NCI-H1105 (cell line): ENCODE measurements at regions not wholly inside any gene's neighbourhood (a gene's known extent, or its start where the extent isn't known, plus 50 kb on each side); places are given as distances from the start of the nearest gene placed in this dataset.

Experiments used
- DNase-seq: peaks from one replicate; lab custom pipeline; 2025; lab: John Stamatoyannopoulos, UW

GRCh38 chr20:52727740-52728456 lies 244.3 kb upstream of the TSHZ2 start:
- DNase-seq: no peak

GRCh38 chr20:52724541-52724940 lies 247.6 kb upstream of the TSHZ2 start:
- no peak for DNase-seq

GRCh38 chr20:52722926-52723688 lies 249.1 kb upstream of the TSHZ2 start:
- DNase-seq: no peak

GRCh38 chr20:52708137-52708536 lies 264.0 kb upstream of the TSHZ2 start:
- DNase-seq: no peak

- DNase-seq: no peak
Observed at GRCh38 chr20:52704553-52704952, 267.6 kb upstream of the TSHZ2 start.

GRCh38 chr20:52688345-52688744 lies 283.8 kb upstream of the TSHZ2 start:
- DNase-seq: no peak

GRCh38 chr20:52684905-52685304 lies 287.3 kb upstream of the TSHZ2 start:
- no peak for DNase-seq

GRCh38 chr20:52684176-52684575 lies 288.0 kb upstream of the TSHZ2 start:
- DNase-seq: no peak

GRCh38 chr20:52683761-52684160 lies 288.4 kb upstream of the TSHZ2 start:
- DNase-seq: peak; percentile 18

- no peak for DNase-seq
Observed at GRCh38 chr20:52682237-52682636, 289.9 kb upstream of the TSHZ2 start.

GRCh38 chr20:52681288-52681687 lies 290.9 kb upstream of the TSHZ2 start:
- no peak for DNase-seq

GRCh38 chr20:52677216-52677615 lies 294.9 kb upstream of the TSHZ2 start:
- no peak for DNase-seq

GRCh38 chr20:52676283-52676995 lies 295.7 kb upstream of the TSHZ2 start:
- DNase-seq: no peak

GRCh38 chr20:52675375-52675774 lies 296.8 kb upstream of the TSHZ2 start:
- no peak for DNase-seq

GRCh38 chr20:52668626-52669025 lies 303.5 kb upstream of the TSHZ2 start:
- DNase-seq: no peak

- DNase-seq: no peak
Observed at GRCh38 chr20:52667358-52667757, 304.8 kb upstream of the TSHZ2 start.

- DNase-seq: no peak
Observed at GRCh38 chr20:52665441-52665840, 306.7 kb upstream of the TSHZ2 start.

- no peak for DNase-seq
Observed at GRCh38 chr20:52655395-52655794, 316.8 kb upstream of the TSHZ2 start.

GRCh38 chr20:52654567-52654966 lies 317.6 kb upstream of the TSHZ2 start:
- DNase-seq: no peak

- DNase-seq: no peak
Observed at GRCh38 chr20:52652271-52652670, 319.9 kb upstream of the TSHZ2 start.

- DNase-seq: no peak
Observed at GRCh38 chr20:52649727-52650126, 322.4 kb upstream of the TSHZ2 start.

GRCh38 chr20:52645822-52646221 lies 326.3 kb upstream of the TSHZ2 start:
- DNase-seq: no peak

GRCh38 chr20:52643034-52643433 lies 329.1 kb upstream of the TSHZ2 start:
- DNase-seq: no peak
